Peyer's patch (tissue), 4 donors: ENCODE measurements at regions not wholly inside any gene's neighbourhood (a gene's known extent, or its start where the extent isn't known, plus 50 kb on each side); places are given as distances from the start of the nearest gene placed in this dataset.
"Not testable (repeated sequence)": the region's sequence is repeated elsewhere in the genome, so short reads cannot be mapped to it uniquely, and the experiment has no call there.

ENCODE experiments used
- POLR2A ChIP-seq, 2 donors: fragments of 450-650 bp; IDR thresholded peaks; one replicate each; pipeline ENCODE4 v1.5.1; 2017; ENCODE audit warnings: antibody characterized with exemption in 2 of 2, mild to moderate bottlenecking in 2 of 2, moderate library complexity in 2 of 2
- TF ChIP-seq, protein P1 (sequence below), 6 experiments: fragments of 450-650 bp in 4 of 6; fragments of 200-600 bp in 2 of 6; sonication (generic) in 1 of 6; IDR thresholded peaks; one replicate each; pipeline ENCODE4 v1.5.1; 2017 to 2019; ENCODE audit warnings: antibody characterized with exemption in 6 of 6, mild to moderate bottlenecking in 3 of 6, moderate library complexity in 1 of 6

- TF ChIP-seq, protein P1, sequence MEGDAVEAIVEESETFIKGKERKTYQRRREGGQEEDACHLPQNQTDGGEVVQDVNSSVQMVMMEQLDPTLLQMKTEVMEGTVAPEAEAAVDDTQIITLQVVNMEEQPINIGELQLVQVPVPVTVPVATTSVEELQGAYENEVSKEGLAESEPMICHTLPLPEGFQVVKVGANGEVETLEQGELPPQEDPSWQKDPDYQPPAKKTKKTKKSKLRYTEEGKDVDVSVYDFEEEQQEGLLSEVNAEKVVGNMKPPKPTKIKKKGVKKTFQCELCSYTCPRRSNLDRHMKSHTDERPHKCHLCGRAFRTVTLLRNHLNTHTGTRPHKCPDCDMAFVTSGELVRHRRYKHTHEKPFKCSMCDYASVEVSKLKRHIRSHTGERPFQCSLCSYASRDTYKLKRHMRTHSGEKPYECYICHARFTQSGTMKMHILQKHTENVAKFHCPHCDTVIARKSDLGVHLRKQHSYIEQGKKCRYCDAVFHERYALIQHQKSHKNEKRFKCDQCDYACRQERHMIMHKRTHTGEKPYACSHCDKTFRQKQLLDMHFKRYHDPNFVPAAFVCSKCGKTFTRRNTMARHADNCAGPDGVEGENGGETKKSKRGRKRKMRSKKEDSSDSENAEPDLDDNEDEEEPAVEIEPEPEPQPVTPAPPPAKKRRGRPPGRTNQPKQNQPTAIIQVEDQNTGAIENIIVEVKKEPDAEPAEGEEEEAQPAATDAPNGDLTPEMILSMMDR (IDR thresholded peaks at IDR 0.05), result not testable (repeated sequence)
- not testable (repeated sequence) for TF ChIP-seq POLR2A (IDR thresholded peaks at IDR 0.05)
Observed at GRCh38 chrX:119333721-119334032, 65.5 kb upstream of the SLC25A43 start.
